ENCODE measurements at regions not wholly inside any gene's neighbourhood (a gene's known extent, or its start where the extent isn't known, plus 50 kb on each side); places are given as distances from the start of the nearest gene placed in this dataset.

GRCh38 chr6:154673919-154674318 lies 59.3 kb upstream of the SCAF8 start:
- TF ChIP-seq, protein P1, sequence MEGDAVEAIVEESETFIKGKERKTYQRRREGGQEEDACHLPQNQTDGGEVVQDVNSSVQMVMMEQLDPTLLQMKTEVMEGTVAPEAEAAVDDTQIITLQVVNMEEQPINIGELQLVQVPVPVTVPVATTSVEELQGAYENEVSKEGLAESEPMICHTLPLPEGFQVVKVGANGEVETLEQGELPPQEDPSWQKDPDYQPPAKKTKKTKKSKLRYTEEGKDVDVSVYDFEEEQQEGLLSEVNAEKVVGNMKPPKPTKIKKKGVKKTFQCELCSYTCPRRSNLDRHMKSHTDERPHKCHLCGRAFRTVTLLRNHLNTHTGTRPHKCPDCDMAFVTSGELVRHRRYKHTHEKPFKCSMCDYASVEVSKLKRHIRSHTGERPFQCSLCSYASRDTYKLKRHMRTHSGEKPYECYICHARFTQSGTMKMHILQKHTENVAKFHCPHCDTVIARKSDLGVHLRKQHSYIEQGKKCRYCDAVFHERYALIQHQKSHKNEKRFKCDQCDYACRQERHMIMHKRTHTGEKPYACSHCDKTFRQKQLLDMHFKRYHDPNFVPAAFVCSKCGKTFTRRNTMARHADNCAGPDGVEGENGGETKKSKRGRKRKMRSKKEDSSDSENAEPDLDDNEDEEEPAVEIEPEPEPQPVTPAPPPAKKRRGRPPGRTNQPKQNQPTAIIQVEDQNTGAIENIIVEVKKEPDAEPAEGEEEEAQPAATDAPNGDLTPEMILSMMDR (IDR thresholded peaks at IDR 0.05): no peak
- TF ChIP-seq POLR2A (IDR thresholded peaks at IDR 0.05): no peak
